GM18519 (cell line): ENCODE measurements at regions not wholly inside any gene's neighbourhood (a gene's known extent, or its start where the extent isn't known, plus 50 kb on each side); places are given as distances from the start of the nearest gene placed in this dataset.

Source experiments
- ATAC-seq: cut with Tn5 transposase; IDR thresholded peaks from one replicate; pipeline ENCODE4 v1.9.1; 2021; ENCODE audit warnings: mild to moderate bottlenecking, moderate library complexity; ENCODE audit not compliant: unreplicated experiment, low FRiP score

GRCh38 chr2:40559175-40559574 is 107.3 kb upstream of the SLC8A1 start:
- no peak for ATAC-seq

DNA sequence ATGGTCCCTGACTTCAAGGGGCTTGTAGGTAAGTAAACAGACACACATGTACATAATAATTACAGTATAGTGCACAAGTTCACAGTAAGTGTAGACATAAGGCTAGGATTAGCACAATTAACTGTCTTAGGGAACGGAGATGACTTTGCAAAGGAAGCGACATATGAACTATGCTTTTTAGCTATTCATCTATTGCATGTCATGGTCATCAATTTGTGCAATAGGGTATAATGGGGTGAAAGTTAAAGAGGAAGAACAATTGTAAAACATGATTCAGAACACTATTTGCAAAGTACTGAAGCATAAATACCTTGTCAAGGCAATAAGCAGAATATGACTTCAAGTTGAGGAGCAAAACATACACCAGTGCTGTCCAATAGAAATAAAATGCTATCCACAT is 112.3 kb upstream of the SLC8A1 start:
- ATAC-seq = no peak

- no peak for ATAC-seq
Measured at GRCh38 chr2:40579247-40579646, 127.4 kb upstream of the SLC8A1 start.

GRCh38 chr2:40584432-40584831 is 132.5 kb upstream of the SLC8A1 start:
- no peak for ATAC-seq

DNA sequence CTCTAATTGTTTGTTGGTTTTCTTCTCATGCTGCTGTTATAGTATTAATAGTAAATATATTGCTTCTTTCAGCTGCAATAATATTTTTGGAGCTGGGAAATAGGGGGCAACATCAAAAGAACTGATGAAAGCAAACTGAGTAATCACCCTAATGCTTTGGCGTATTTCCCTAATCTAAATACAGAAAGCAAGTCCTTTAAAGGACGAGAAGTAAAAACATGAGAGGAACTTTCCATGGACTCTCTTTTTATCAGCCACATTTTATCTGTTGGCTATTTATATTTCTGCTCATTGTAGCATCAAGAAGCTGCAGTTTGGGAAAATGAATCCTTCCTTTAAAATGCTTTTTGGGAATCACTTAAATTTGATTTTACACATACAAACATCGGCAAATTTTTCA is 139.9 kb upstream of the SLC8A1 start:
- ATAC-seq = no peak

GRCh38 chr2:40592218-40592617 is 140.3 kb upstream of the SLC8A1 start:
- no peak for ATAC-seq

DNA sequence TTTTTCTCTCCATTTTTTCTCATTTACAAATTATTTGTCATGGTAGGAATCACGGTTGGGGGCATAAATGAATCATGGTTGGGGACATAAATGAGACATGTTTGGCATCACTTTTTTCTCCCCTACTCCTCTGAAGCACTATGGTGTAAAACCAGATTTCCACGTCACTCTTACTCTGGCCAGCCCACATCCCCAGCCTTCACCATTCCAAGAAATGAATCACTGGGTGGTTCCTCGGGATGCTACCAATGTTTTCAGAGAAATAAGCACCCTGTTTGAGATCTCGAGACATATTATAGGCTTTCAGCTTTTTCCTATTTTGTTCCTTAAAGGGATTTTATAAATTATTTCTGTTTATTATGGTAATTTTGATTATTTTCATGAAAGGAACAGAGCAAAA is 155.0 kb upstream of the SLC8A1 start:
- ATAC-seq = no peak

- ATAC-seq = no peak
Measured at GRCh38 chr2:40611196-40611595, 159.3 kb upstream of the SLC8A1 start.

GRCh38 chr2:40625849-40626248 is 174.0 kb upstream of the SLC8A1 start:
- no peak for ATAC-seq

- ATAC-seq = no peak
Measured at GRCh38 chr2:40628556-40628955, 176.7 kb upstream of the SLC8A1 start.

GRCh38 chr2:40629768-40630434 is 178.0 kb upstream of the SLC8A1 start:
- ATAC-seq = no peak

GRCh38 chr2:40639320-40639719 is 187.4 kb upstream of the SLC8A1 start:
- no peak for ATAC-seq

- no peak for ATAC-seq
Measured at GRCh38 chr2:40642237-40642636, 190.3 kb upstream of the SLC8A1 start.

- no peak for ATAC-seq
Measured at GRCh38 chr2:40642726-40643125, 190.8 kb upstream of the SLC8A1 start.

DNA sequence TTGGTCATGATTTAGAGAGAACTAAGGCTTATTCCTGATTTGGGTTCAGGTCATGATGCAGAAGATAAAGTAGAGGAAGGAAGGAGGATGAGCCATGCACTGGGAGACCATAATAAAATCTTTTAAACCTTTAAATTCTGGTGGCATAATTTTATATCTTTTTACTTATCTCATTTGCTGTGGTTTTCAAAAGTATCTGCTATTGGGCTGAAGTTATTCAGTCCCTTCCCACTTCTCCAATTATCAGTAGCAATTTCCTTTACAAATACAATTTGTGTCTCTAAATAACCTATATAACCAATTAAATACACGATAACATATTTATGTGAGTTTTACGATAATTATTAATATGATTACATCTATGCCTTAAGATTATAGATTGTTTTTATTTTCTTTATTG is 194.8 kb upstream of the SLC8A1 start:
- ATAC-seq = no peak

GRCh38 chr2:40652155-40652554 is 200.3 kb upstream of the SLC8A1 start:
- ATAC-seq = no peak

GRCh38 chr2:40653829-40654228 is 201.9 kb upstream of the SLC8A1 start:
- no peak for ATAC-seq

DNA sequence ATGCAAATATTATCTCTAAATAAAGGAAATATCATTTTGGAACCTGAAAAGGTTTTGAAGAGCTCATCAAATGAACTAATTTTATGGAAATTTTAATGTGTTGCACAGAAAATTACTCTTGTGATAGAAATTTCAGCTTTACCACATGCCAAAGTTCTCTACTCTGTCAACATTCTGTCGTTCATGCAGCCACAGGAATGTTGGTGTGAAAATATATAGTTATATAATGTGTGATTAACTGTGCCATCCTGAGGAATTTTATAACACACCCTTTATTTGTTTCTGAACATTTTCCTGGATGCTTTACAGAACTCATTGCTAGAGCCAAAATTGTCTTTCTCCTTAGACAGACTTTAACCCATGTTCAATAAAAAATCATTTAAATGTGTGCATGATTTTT is 202.5 kb upstream of the SLC8A1 start:
- ATAC-seq = no peak

GRCh38 chr2:40658941-40659340 is 207.1 kb upstream of the SLC8A1 start:
- no peak for ATAC-seq

GRCh38 chr2:40665493-40666232 is 213.8 kb upstream of the SLC8A1 start:
- ATAC-seq = no peak

DNA sequence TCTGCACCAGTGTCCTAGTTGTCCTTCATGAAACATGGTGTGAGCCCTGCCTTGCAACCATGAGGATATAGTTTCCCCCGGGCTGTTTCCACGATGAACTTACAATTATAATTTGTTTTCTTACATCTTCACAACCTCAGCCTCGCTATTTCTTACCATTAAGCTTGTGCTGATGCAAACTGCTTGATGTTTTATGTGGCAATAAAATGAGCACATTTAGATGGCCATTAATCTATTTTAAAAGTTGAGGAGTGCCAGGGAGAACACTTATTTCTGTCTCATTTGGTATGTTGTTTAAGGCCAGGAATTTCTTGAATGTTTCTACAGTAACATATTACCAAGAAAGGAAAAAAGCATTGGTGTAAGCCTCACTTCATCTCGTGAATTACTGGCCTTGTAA is 214.5 kb upstream of the SLC8A1 start:
- no peak for ATAC-seq

GRCh38 chr2:40668425-40668824 is 216.5 kb upstream of the SLC8A1 start:
- no peak for ATAC-seq
